Astrocyte (in vitro differentiated cells and primary cell): ENCODE measurements at regions not wholly inside any gene's neighbourhood (a gene's known extent, or its start where the extent isn't known, plus 50 kb on each side); places are given as distances from the start of the nearest gene placed in this dataset.

ENCODE experiments used
- DNase-seq: peaks from one replicate; pipeline ENCODE4 v3.0.0-alpha.2; 2010; ENCODE audit warnings: low read depth
- FAIRE-seq: peaks from 2 replicates; lab custom pipeline; 2011; peaks lifted over from hg19 to GRCh38; lab: Jason Lieb, UNC
- H2AFZ ChIP-seq: 2 replicates; pipeline ENCODE4 v1.6.0; 2012; ENCODE audit warnings: low read depth, low read length, inconsistent platforms
- H3K27ac ChIP-seq: 2 replicates; pipeline ENCODE4 v1.5.1; 2011; ENCODE audit warnings: low read depth, low read length, inconsistent platforms
- H3K27me3 ChIP-seq: 2 replicates; pipeline ENCODE4 v1.6.0; 2011; ENCODE audit warnings: low read length, inconsistent platforms; ENCODE audit not compliant: insufficient read depth
- H3K36me3 ChIP-seq: 2 replicates; pipeline ENCODE4 v1.5.1; 2011; ENCODE audit warnings: low read length, inconsistent platforms; ENCODE audit not compliant: insufficient read depth
- H3K4me1 ChIP-seq: 2 replicates; pipeline ENCODE4 v1.5.1; 2011; ENCODE audit warnings: low read length, inconsistent platforms; ENCODE audit not compliant: insufficient read depth
- H3K4me2 ChIP-seq: 2 replicates; pipeline ENCODE4 v1.6.0; 2012; ENCODE audit warnings: low read length, inconsistent platforms
- H3K4me3 ChIP-seq: 2 replicates; pipeline ENCODE4 v1.5.1; 2011; ENCODE audit warnings: low read depth, mild to moderate bottlenecking, low read length, inconsistent platforms; ENCODE audit not compliant: insufficient read depth
- H3K79me2 ChIP-seq: 2 replicates; pipeline ENCODE4 v1.6.0; 2012; ENCODE audit warnings: mild to moderate bottlenecking, low read length, inconsistent platforms; ENCODE audit not compliant: insufficient read depth
- H3K9ac ChIP-seq: 2 replicates; pipeline ENCODE4 v1.6.0; 2012; ENCODE audit warnings: mild to moderate bottlenecking, low read length, inconsistent platforms
- H3K9me3 ChIP-seq: 2 replicates; pipeline ENCODE4 v1.5.1; 2012; ENCODE audit warnings: low read depth, mild to moderate bottlenecking, low read length, inconsistent platforms; ENCODE audit not compliant: insufficient read depth
- H4K20me1 ChIP-seq: 2 replicates; pipeline ENCODE4 v1.6.0; 2012; ENCODE audit warnings: low read length, inconsistent platforms; ENCODE audit not compliant: insufficient read depth
- H3K27ac Mint-ChIP-seq: one replicate; pipeline ENCODE4 v1.8.0; 2021; ENCODE audit warnings: mild to moderate bottlenecking, mixed read lengths; ENCODE audit not compliant: unreplicated experiment
- H3K27me3 Mint-ChIP-seq: one replicate; pipeline ENCODE4 v1.8.0; 2021; ENCODE audit warnings: low read depth, mixed read lengths; ENCODE audit not compliant: unreplicated experiment
- H3K36me3 Mint-ChIP-seq: one replicate; pipeline ENCODE4 v1.8.0; 2021; ENCODE audit warnings: low read depth, mixed read lengths; ENCODE audit not compliant: unreplicated experiment
- H3K4me1 Mint-ChIP-seq: one replicate; pipeline ENCODE4 v1.8.0; 2021; ENCODE audit warnings: low read depth, mixed read lengths; ENCODE audit not compliant: unreplicated experiment
- H3K4me3 Mint-ChIP-seq: one replicate; pipeline ENCODE4 v1.8.0; 2021; ENCODE audit warnings: mild to moderate bottlenecking, moderate library complexity, mixed read lengths; ENCODE audit not compliant: unreplicated experiment
- H3K9me3 Mint-ChIP-seq: one replicate; pipeline ENCODE4 v1.8.0; 2021; ENCODE audit warnings: mild to moderate bottlenecking, mixed read lengths; ENCODE audit not compliant: unreplicated experiment
- EZH2 ChIP-seq: IDR thresholded peaks from 2 replicates; pipeline ENCODE4 v1.6.1; 2012; ENCODE audit warnings: mild to moderate bottlenecking, low read length, inconsistent platforms; ENCODE audit not compliant: insufficient read depth
- TF ChIP-seq, protein P1 (sequence below): IDR thresholded peaks from 2 replicates; pipeline ENCODE4 v1.5.1; 2011; ENCODE audit warnings: low read depth, mild to moderate bottlenecking, inconsistent platforms, low read length, moderate library complexity; ENCODE audit not compliant: insufficient read depth

DNA sequence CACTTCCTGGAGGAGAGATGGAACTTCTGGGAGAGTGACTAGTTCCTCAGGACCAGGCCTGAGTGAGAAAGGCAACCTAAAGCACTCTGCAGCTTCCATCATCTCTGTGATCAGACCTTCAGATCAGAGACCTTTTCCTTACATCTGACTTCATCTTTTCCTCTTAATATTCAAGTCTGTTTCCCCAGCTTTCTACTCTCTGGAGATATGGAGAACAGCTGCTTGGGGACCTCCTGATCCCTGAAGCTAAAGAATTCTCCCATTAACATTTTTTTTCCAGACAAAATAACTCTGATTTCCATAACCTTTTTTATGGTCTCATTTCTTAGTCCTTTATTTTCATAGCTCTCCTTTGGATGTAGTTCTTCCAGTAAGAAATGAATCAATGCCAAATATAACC lies 133.4 kb upstream of the FNDC3A start:
- Histone ChIP-seq H4K20me1 (no peaks in the 10 kb centered on the region), H3K9me3 (no peaks in the 10 kb centered on the region), H3K4me1 (no peaks in the 10 kb centered on the region), H3K4me2 (no peak overlapping the region), H3K36me3 (no peaks in the 10 kb centered on the region), H3K4me3 (no peak overlapping the region), H3K79me2 (no peaks in the 10 kb centered on the region), H3K9ac (no peak overlapping the region), H3K27me3 (no peaks in the 10 kb centered on the region), H2AFZ (no peak overlapping the region), H3K27ac (no peak overlapping the region)
- H3K9me3 Mint-ChIP-seq: no peaks in the 10 kb centered on the region
- no peaks in the 10 kb centered on the region for H3K4me1 Mint-ChIP-seq
- H3K27ac Mint-ChIP-seq: no peak overlapping the region
- TF ChIP-seq, protein P1, sequence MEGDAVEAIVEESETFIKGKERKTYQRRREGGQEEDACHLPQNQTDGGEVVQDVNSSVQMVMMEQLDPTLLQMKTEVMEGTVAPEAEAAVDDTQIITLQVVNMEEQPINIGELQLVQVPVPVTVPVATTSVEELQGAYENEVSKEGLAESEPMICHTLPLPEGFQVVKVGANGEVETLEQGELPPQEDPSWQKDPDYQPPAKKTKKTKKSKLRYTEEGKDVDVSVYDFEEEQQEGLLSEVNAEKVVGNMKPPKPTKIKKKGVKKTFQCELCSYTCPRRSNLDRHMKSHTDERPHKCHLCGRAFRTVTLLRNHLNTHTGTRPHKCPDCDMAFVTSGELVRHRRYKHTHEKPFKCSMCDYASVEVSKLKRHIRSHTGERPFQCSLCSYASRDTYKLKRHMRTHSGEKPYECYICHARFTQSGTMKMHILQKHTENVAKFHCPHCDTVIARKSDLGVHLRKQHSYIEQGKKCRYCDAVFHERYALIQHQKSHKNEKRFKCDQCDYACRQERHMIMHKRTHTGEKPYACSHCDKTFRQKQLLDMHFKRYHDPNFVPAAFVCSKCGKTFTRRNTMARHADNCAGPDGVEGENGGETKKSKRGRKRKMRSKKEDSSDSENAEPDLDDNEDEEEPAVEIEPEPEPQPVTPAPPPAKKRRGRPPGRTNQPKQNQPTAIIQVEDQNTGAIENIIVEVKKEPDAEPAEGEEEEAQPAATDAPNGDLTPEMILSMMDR: no peak
- no peak for TF ChIP-seq EZH2
- no peak overlapping the region for H3K4me3 Mint-ChIP-seq
- H3K27me3 Mint-ChIP-seq: no peaks in the 10 kb centered on the region
- FAIRE-seq: no peak
- H3K36me3 Mint-ChIP-seq: no peaks in the 10 kb centered on the region
- no peak for DNase-seq

DNA sequence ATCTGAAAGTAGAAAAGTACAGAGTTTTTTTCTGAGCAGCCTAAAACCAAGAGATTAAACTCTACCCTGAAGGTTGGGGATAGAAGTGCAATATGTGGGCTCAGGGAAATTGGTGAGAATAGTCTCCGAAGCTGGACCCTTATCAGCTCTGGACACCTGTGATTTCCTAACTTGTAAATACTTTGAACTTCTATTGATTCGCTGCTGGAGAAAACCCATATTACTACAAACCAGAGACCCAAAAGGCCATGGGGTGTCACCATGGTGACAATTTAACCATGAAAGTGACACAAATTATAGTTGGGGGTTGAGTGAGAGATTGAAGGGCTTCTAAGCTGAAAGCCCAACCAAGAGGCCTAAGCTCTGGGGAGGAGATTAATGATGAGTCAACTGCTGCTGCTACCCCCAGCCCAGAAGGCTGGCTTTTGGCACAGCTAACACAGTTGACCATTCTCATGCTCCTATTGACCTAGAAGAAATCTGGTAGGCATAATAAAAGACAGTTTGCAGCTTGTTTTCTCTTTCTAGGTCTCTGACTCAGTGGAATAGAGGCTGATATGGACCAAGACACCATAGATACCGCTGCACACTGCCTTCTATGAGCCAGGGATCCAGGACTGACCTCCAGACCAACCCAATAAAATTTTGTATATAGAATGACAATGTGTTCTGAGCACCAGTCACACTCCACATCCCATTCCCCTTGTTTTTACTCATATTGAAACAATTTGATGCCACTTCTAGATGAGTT lies 131.9 kb upstream of the FNDC3A start:
- H3K9me3 ChIP-seq: no peaks in the 10 kb centered on the region
- H3K9me3 Mint-ChIP-seq: no peaks in the 10 kb centered on the region
- no peak for TF ChIP-seq EZH2
- TF ChIP-seq, protein P1: no peak
- no peaks in the 10 kb centered on the region for H3K79me2 ChIP-seq
- no peak overlapping the region for H3K27ac ChIP-seq
- H3K27ac Mint-ChIP-seq: no peak overlapping the region
- no peaks in the 10 kb centered on the region for H4K20me1 ChIP-seq
- no peaks in the 10 kb centered on the region for H3K36me3 ChIP-seq
- H3K4me3 Mint-ChIP-seq: no peak overlapping the region
- FAIRE-seq: no peak
- no peaks in the 10 kb centered on the region for H3K4me1 ChIP-seq
- no peak for DNase-seq
- H3K4me1 Mint-ChIP-seq: no peaks in the 10 kb centered on the region
- no peaks in the 10 kb centered on the region for H3K36me3 Mint-ChIP-seq
- no peak overlapping the region for H3K9ac ChIP-seq
- H2AFZ ChIP-seq: no peak overlapping the region
- no peak overlapping the region for H3K4me2 ChIP-seq
- no peaks in the 10 kb centered on the region for H3K27me3 ChIP-seq
- no peak overlapping the region for H3K4me3 ChIP-seq
- H3K27me3 Mint-ChIP-seq: no peaks in the 10 kb centered on the region

DNA sequence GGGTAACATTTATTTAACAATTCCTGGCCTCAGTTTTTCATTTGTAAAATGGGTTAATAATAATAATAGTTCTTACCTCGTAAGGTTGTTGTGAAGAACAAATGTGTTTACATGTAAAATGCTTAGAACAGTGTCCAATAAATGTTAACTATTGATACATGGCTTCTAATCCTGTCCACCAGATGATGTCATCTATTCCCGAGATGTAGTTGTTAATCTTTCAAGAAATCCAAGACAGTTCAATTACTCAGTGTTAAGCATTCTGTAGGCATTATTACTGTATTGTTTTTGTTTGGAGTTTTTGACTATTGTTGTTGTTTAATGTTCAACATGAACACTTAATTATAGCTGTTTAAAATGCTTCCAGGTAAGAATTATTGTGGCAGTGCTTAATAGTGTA lies 131.0 kb upstream of the FNDC3A start:
- Histone ChIP-seq H4K20me1 (no peaks in the 10 kb centered on the region), H2AFZ (no peak overlapping the region), H3K4me1 (no peaks in the 10 kb centered on the region), H3K27ac (no peak overlapping the region), H3K9me3 (no peaks in the 10 kb centered on the region), H3K4me2 (no peak overlapping the region), H3K79me2 (no peaks in the 10 kb centered on the region), H3K4me3 (no peak overlapping the region), H3K9ac (no peak overlapping the region), H3K27me3 (no peaks in the 10 kb centered on the region), H3K36me3 (no peaks in the 10 kb centered on the region)
- Mint-ChIP-seq H3K4me1 (peaks cover 6% of the 10 kb centered on the region), H3K27ac (no peak overlapping the region), H3K36me3 (no peaks in the 10 kb centered on the region), H3K9me3 (no peaks in the 10 kb centered on the region), H3K27me3 (no peaks in the 10 kb centered on the region), H3K4me3 (no peak overlapping the region)
- FAIRE-seq: no peak
- no peak for TF ChIP-seq EZH2
- TF ChIP-seq, protein P1: no peak
- no peak for DNase-seq
